ENCODE measurements at regions not wholly inside any gene's neighbourhood (a gene's known extent, or its start where the extent isn't known, plus 50 kb on each side); places are given as distances from the start of the nearest gene placed in this dataset.

- no peak overlapping the region for H3K9ac ChIP-seq (ENCODE audit: low read depth, low read length, poor library complexity, severe bottlenecking)
- no peaks in the 10 kb centered on the region for H3K9me2 ChIP-seq (replicated peaks; ENCODE audit: low read depth, low read length)
- H3K79me2 ChIP-seq (ENCODE audit: insufficient read depth, low read length): no peaks in the 10 kb centered on the region
- TF ChIP-seq CTCF (conservative IDR thresholded peaks at IDR 0.05; ENCODE audit: low read length) (no peak), EZH2phosphoT487 (IDR thresholded peaks at IDR 0.05; ENCODE audit: borderline replicate concordance) (no peak)
- H3K36me3 ChIP-seq (ENCODE audit: insufficient read depth, low read length): no peaks in the 10 kb centered on the region
- H3K4me3 ChIP-seq (ENCODE audit: low read length, poor library complexity, severe bottlenecking): no peak overlapping the region
- H3K4me2 ChIP-seq (ENCODE audit: low read depth, low read length, poor library complexity, severe bottlenecking): peak overlapping the region; percentile 64
- no peaks in the 10 kb centered on the region for H3K9me3 ChIP-seq (ENCODE audit: insufficient read depth, low read depth, low read length)
- no peaks in the 10 kb centered on the region for H3F3A ChIP-seq (ENCODE audit: low read depth)
- no peaks in the 10 kb centered on the region for H4K20me1 ChIP-seq (ENCODE audit: insufficient read depth, low read length, poor library complexity, severe bottlenecking)
- H3K4me1 ChIP-seq (ENCODE audit: insufficient read depth, low read length, poor library complexity, severe bottlenecking): peaks cover 37% of the 10 kb centered on the region
- H3K27me3 ChIP-seq (ENCODE audit: insufficient read depth, low read length, poor library complexity, severe bottlenecking): no peaks in the 10 kb centered on the region
- no peak overlapping the region for H2AFZ ChIP-seq (ENCODE audit: low read length)
Measured at GRCh38 chr5:51802551-51803184, 419.4 kb downstream of the ISL1 start.

GRCh38 chr5:51806677-51807076, 423.4 kb downstream of the ISL1 start:
- H3K36me3 ChIP-seq (ENCODE audit: insufficient read depth, low read length): no peaks in the 10 kb centered on the region
- no peaks in the 10 kb centered on the region for H3K27me3 ChIP-seq (ENCODE audit: insufficient read depth, low read length, poor library complexity, severe bottlenecking)
- TF ChIP-seq CTCF (conservative IDR thresholded peaks at IDR 0.05; ENCODE audit: low read length) (no peak), EZH2phosphoT487 (IDR thresholded peaks at IDR 0.05; ENCODE audit: borderline replicate concordance) (no peak)
- no peak overlapping the region for H3K4me3 ChIP-seq (ENCODE audit: low read length, poor library complexity, severe bottlenecking)
- H3F3A ChIP-seq (ENCODE audit: low read depth): peaks cover 9% of the 10 kb centered on the region
- H3K9me2 ChIP-seq (replicated peaks; ENCODE audit: low read depth, low read length): no peaks in the 10 kb centered on the region
- H3K4me1 ChIP-seq (ENCODE audit: insufficient read depth, low read length, poor library complexity, severe bottlenecking): peaks cover 73% of the 10 kb centered on the region
- H4K20me1 ChIP-seq (ENCODE audit: insufficient read depth, low read length, poor library complexity, severe bottlenecking): no peaks in the 10 kb centered on the region
- no peaks in the 10 kb centered on the region for H3K79me2 ChIP-seq (ENCODE audit: insufficient read depth, low read length)
- no peak overlapping the region for H3K4me2 ChIP-seq (ENCODE audit: low read depth, low read length, poor library complexity, severe bottlenecking)
- H3K9ac ChIP-seq (ENCODE audit: low read depth, low read length, poor library complexity, severe bottlenecking): no peak overlapping the region
- H2AFZ ChIP-seq (ENCODE audit: low read length): no peak overlapping the region
- no peaks in the 10 kb centered on the region for H3K9me3 ChIP-seq (ENCODE audit: insufficient read depth, low read depth, low read length)

- TF ChIP-seq EZH2phosphoT487 (IDR thresholded peaks at IDR 0.05; ENCODE audit: borderline replicate concordance) (no peak), CTCF (conservative IDR thresholded peaks at IDR 0.05; ENCODE audit: low read length) (no peak)
- Histone ChIP-seq H3K4me3 (ENCODE audit: low read length, poor library complexity, severe bottlenecking) (no peak overlapping the region), H3K27me3 (ENCODE audit: insufficient read depth, low read length, poor library complexity, severe bottlenecking) (no peaks in the 10 kb centered on the region), H3K36me3 (ENCODE audit: insufficient read depth, low read length) (no peaks in the 10 kb centered on the region), H3K4me2 (ENCODE audit: low read depth, low read length, poor library complexity, severe bottlenecking) (no peak overlapping the region), H3K4me1 (ENCODE audit: insufficient read depth, low read length, poor library complexity, severe bottlenecking) (peaks cover 70% of the 10 kb centered on the region), H3K9me2 (replicated peaks; ENCODE audit: low read depth, low read length) (no peaks in the 10 kb centered on the region), H3F3A (ENCODE audit: low read depth) (peaks cover 13% of the 10 kb centered on the region), H4K20me1 (ENCODE audit: insufficient read depth, low read length, poor library complexity, severe bottlenecking) (no peaks in the 10 kb centered on the region), H3K79me2 (ENCODE audit: insufficient read depth, low read length) (no peaks in the 10 kb centered on the region), H3K9me3 (ENCODE audit: insufficient read depth, low read depth, low read length) (no peaks in the 10 kb centered on the region), H2AFZ (ENCODE audit: low read length) (peak overlapping the region; percentile 59), H3K9ac (ENCODE audit: low read depth, low read length, poor library complexity, severe bottlenecking) (no peak overlapping the region)
Measured at GRCh38 chr5:51810592-51810991, 427.3 kb downstream of the ISL1 start.
